Panc1 (cell line): ENCODE measurements at regions not wholly inside any gene's neighbourhood (a gene's known extent, or its start where the extent isn't known, plus 50 kb on each side); places are given as distances from the start of the nearest gene placed in this dataset.

ENCODE experiments used
- CTCF ChIP-seq: fragments of 450-650 bp; IDR thresholded peaks from 2 replicates; pipeline ENCODE4 v1.5.1; 2017; ENCODE audit warnings: mild to moderate bottlenecking
- POLR2AphosphoS5 ChIP-seq: IDR thresholded peaks from 2 replicates; pipeline ENCODE4 v1.6.1; 2012; ENCODE audit warnings: mild to moderate bottlenecking, low read depth, low read length, moderate library complexity
- REST ChIP-seq, 2 experiments: IDR thresholded peaks; 2 replicates each; pipeline ENCODE4 v1.6.1; 2011 to 2012; ENCODE audit warnings: low read depth in 2 of 2, control low read depth in 1 of 2, low read length in 1 of 2, mild to moderate bottlenecking in 1 of 2, moderate library complexity in 1 of 2; ENCODE audit not compliant: insufficient read depth in 1 of 2

GRCh38 chrX:18065956-18066355 lies 154.7 kb downstream of the BEND2 start:
- no peak for TF ChIP-seq REST (IDR thresholded peaks at IDR 0.05; ENCODE audit: insufficient read depth in 1 of 2, low read depth in 2 of 2, low read length in 1 of 2)
- TF ChIP-seq CTCF: no peak
- no peak for TF ChIP-seq POLR2AphosphoS5
